GM12878 (cell line): ENCODE measurements at regions not wholly inside any gene's neighbourhood (a gene's known extent, or its start where the extent isn't known, plus 50 kb on each side); places are given as distances from the start of the nearest gene placed in this dataset.

Experiments used
- BCLAF1 ChIP-seq: fragments of 450-650 bp; IDR thresholded peaks from 2 replicates; pipeline ENCODE4 v1.6.1; 2017; ENCODE audit warnings: antibody characterized with exemption, mild to moderate bottlenecking, moderate library complexity
- MLLT1 ChIP-seq: fragments of 450-650 bp; IDR thresholded peaks from 2 replicates; pipeline ENCODE4 v1.6.1; 2016; ENCODE audit warnings: mild to moderate bottlenecking
- RCOR1 ChIP-seq: conservative IDR thresholded peaks from 2 replicates; pipeline ENCODE4 v1.6.1; 2012; ENCODE audit warnings: low read depth, low read length, improper control_type of control experiment
- TARDBP ChIP-seq: IDR thresholded peaks from 2 replicates; pipeline ENCODE4 v1.6.1; 2016; ENCODE audit warnings: borderline replicate concordance
- TF ChIP-seq, protein P1 (sequence below): fragments of 450-650 bp; formaldehyde crosslinking; IDR thresholded peaks from 2 replicates; pipeline ENCODE4 v1.4.0; 2022; ENCODE audit warnings: mild to moderate bottlenecking, moderate library complexity
- TF ChIP-seq, protein P2 (sequence below): IDR thresholded peaks from 2 replicates; pipeline ENCODE4 v1.6.1; 2011; ENCODE audit warnings: borderline replicate concordance, low read depth, mild to moderate bottlenecking, moderate library complexity, low read length; ENCODE audit not compliant: insufficient read depth, poor library complexity, severe bottlenecking

DNA sequence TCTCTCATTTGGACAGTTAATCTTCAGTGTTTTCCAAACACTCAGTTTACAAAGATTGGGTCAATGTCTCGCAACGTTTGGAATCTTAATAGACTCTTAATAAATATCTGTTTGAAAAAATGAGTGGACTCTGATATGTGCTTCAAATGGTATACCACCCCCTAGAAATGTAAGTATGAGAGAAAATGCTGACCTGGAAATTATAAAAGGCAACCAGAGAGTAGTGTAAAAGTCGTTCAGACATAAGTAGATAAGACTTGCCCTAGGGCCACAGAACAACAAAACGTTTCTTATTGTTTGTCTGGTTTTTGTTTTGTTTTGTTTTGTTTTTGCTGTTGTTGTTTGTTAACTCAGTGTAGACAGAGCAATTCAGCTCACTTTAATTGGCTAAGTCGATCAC lies 97.4 kb upstream of the SPTLC3 start (continued):
- TF ChIP-seq MLLT1 (no peak), TARDBP (no peak), RCOR1 (no peak), BCLAF1 (no peak)
- TF ChIP-seq, protein P1, sequence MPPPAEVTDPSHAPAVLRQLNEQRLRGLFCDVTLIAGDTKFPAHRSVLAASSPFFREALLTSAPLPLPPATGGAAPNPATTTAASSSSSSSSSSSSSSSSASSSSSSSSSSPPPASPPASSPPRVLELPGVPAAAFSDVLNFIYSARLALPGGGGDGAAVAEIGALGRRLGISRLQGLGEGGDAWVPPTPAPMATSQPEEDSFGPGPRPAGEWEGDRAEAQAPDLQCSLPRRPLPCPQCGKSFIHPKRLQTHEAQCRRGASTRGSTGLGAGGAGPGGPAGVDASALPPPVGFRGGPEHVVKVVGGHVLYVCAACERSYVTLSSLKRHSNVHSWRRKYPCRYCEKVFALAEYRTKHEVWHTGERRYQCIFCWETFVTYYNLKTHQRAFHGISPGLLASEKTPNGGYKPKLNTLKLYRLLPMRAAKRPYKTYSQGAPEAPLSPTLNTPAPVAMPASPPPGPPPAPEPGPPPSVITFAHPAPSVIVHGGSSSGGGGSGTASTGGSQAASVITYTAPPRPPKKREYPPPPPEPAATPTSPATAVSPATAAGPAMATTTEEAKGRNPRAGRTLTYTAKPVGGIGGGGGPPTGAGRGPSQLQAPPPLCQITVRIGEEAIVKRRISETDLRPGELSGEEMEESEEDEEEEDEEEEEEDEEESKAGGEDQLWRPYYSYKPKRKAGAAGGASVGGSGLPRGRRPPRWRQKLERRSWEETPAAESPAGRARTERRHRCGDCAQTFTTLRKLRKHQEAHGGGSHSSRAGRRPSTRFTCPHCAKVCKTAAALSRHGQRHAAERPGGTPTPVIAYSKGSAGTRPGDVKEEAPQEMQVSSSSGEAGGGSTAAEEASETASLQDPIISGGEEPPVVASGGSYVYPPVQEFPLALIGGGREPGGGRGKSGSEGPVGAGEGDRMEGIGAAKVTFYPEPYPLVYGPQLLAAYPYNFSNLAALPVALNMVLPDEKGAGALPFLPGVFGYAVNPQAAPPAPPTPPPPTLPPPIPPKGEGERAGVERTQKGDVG (CRISPR knock-in tag), result no peak
- TF ChIP-seq, protein P2, sequence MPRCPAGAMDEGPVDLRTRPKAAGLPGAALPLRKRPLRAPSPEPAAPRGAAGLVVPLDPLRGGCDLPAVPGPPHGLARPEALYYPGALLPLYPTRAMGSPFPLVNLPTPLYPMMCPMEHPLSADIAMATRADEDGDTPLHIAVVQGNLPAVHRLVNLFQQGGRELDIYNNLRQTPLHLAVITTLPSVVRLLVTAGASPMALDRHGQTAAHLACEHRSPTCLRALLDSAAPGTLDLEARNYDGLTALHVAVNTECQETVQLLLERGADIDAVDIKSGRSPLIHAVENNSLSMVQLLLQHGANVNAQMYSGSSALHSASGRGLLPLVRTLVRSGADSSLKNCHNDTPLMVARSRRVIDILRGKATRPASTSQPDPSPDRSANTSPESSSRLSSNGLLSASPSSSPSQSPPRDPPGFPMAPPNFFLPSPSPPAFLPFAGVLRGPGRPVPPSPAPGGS, result no peak
